LoVo (cell line): ENCODE measurements at regions not wholly inside any gene's neighbourhood (a gene's known extent, or its start where the extent isn't known, plus 50 kb on each side); places are given as distances from the start of the nearest gene placed in this dataset.
"Not testable (repeated sequence)": the region's sequence is repeated elsewhere in the genome, so short reads cannot be mapped to it uniquely, and the experiment has no call there.

Source experiments
- DNase-seq: peaks from one replicate; pipeline ENCODE4 v3.0.0-alpha.2; 2016; ENCODE audit warnings: low spot score

- DNase-seq = no peak
These were observed 106.5 kb upstream of the IZUMO3 start for GRCh38 chr9:24652181-24652580.

DNA sequence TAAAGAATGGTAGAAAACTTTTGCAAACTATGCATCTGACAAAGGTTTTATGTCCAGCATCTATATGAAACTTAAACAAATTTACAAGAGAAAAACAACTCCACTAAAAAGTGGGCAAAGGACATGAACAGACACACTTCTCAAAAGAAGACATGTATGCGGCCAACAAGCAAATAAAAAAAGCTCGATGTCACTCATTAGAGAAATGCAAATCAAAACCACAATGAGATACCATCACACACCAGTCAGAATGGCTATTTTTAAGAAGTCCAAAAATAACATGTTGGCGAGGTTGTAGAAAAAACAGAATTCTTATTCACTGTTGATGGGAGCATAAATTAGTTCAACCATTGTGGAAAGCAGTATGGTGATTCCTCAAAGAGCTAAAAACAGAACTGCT, 83.1 kb upstream of the IZUMO3 start:
- DNase-seq = not testable (repeated sequence)

GRCh38 chr9:24625097-24625496, 79.4 kb upstream of the IZUMO3 start:
- DNase-seq = no peak

DNA sequence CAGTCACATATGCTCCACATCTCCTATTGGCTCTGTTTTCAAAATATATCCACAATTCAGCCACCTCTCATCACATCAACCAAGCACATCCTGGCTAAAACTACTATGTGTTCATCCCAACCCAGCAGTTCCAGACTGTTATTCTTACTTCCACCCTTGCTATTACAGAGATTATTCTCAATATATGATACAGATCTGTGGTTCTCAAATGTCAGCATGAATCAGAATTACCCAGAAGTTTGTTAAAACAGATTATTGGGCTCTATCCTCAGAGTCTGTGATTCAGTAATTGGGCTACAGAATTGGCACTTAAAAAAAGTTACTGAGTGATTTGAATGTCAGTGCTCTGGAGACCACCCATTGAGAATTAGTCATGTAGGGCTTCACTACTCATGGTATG, 78.8 kb upstream of the IZUMO3 start:
- DNase-seq = no peak

DNA sequence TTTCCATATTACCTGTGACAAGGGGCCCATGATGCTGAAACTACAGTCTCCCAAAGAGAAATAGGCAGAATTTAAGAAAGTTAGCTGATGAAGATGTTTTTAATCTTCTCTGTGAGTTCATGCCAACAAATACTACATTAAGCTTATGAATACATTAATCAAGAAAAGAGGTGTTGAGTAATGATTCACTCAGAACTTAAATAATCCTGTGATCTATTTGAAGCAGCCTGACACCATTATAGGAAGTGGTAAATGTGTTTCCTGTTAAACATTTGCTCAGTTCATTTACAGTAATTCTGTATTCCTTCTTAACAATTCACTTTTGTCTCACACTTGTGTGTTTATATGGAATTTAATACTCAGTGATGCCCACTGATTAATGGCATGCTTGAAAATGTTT, 75.0 kb upstream of the IZUMO3 start:
- no peak for DNase-seq

DNA sequence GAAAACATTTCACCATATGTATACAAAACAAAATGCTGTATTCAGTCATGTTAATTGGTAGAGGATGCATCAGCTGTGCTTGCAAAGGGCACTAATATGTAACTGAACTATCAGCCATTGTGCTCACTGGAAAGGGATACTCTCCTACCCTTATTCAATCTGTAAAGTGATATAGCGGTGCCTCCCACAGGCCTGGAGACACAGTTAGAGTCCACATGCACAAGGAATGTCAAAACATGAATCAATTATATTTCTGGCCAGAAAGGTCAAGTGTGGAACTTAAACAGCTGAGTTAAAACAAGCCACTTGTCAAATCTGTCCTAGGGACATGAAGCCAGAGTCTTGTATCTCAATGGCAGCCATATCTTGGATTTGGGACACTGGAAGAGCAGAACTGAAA, 71.2 kb upstream of the IZUMO3 start:
- no peak for DNase-seq

DNA sequence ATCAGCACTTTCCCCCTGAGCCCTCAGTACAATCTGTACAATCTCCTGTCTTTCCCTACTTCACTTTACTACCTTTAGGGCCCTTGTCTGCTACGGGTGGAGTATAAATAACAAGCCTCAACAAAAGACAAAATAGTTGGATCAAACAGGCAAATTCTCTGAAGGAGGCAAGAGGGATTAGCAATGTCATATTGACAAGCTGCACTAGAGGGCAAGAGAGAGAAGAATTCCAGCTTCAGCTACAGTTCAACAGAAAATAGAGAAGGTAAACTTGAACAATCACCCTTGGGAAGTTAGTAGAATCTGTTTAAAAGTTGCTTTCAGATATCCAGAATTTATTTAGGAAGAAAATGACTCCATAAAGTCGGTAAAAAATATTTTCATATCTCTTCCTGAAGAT, 68.4 kb upstream of the IZUMO3 start:
- no peak for DNase-seq

GRCh38 chr9:24608599-24608998, 62.9 kb upstream of the IZUMO3 start:
- no peak for DNase-seq

DNA sequence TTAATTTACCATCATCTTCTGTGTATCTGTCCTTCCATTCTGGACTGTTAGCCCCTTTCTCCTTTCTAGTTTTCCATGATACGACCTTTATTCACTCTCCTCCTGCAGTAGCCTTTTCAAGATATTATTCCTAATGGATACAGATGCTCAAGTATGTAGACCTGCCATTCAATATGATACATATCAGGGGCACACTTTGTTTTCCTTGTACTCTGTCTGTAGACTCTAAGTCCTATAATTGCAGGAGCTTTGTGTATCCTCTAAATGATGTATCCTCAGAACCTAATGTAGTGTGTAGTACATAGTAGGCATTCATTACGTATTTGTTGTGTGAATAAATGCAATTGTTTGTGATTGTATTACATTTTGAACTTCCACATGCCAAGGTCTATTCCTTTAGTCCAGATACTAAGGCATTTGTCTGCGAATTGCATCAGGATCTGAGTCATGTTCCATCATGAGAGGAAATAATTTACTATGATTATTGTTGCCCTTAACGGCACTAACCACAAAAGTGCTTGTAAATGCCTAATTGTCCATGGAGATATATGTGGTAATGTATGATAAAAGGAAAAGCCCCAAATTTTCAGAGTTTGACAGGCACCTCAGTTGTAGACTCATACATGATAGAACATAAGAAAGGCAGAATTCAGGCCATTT, 57.1 kb upstream of the IZUMO3 start:
- no peak for DNase-seq
